SU-DHL-6 (cell line): ENCODE measurements at regions not wholly inside any gene's neighbourhood (a gene's known extent, or its start where the extent isn't known, plus 50 kb on each side); places are given as distances from the start of the nearest gene placed in this dataset.

ENCODE experiments used
- EZH2phosphoT487 ChIP-seq: fragments of 200-600 bp; sonication (generic), shearing (Covaris generic); conservative IDR thresholded peaks from 2 replicates; pipeline ENCODE4 v1.6.1; 2018; ENCODE audit warnings: mild to moderate bottlenecking, antibody characterized with exemption, low read length, moderate library complexity, mixed read lengths
- TF ChIP-seq, protein P1 (sequence below): fragments of 200-600 bp; sonication (generic); IDR thresholded peaks from one replicate; pipeline ENCODE4 v1.5.1; 2017; ENCODE audit warnings: antibody characterized with exemption, mild to moderate bottlenecking, low read length, moderate library complexity; ENCODE audit not compliant: insufficient read depth, poor library complexity, severe bottlenecking

DNA sequence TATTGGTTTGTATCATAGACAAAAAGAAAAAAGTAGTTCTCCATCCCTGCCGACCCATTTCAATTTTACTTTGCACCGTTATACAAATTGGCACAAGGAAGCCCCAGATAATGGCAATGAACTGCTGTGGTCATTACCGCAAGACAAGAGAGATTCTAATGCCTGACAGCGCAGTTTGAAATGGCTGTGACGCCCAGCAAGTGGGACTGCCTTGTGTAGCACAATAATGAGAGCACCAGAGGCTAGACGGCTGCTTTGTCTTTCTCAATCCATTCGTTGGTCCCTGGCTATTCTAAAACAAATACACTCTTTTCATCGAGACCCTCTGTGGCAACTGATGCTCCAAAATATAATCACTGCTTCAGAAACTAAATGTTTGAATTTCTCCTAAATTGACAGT is 192.4 kb upstream of the NEIL3 start:
- TF ChIP-seq, protein P1, sequence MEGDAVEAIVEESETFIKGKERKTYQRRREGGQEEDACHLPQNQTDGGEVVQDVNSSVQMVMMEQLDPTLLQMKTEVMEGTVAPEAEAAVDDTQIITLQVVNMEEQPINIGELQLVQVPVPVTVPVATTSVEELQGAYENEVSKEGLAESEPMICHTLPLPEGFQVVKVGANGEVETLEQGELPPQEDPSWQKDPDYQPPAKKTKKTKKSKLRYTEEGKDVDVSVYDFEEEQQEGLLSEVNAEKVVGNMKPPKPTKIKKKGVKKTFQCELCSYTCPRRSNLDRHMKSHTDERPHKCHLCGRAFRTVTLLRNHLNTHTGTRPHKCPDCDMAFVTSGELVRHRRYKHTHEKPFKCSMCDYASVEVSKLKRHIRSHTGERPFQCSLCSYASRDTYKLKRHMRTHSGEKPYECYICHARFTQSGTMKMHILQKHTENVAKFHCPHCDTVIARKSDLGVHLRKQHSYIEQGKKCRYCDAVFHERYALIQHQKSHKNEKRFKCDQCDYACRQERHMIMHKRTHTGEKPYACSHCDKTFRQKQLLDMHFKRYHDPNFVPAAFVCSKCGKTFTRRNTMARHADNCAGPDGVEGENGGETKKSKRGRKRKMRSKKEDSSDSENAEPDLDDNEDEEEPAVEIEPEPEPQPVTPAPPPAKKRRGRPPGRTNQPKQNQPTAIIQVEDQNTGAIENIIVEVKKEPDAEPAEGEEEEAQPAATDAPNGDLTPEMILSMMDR = no peak
- TF ChIP-seq EZH2phosphoT487 = no peak
